GM12875 (cell line): ENCODE measurements at regions not wholly inside any gene's neighbourhood (a gene's known extent, or its start where the extent isn't known, plus 50 kb on each side); places are given as distances from the start of the nearest gene placed in this dataset.
"Not testable (repeated sequence)": the region's sequence is repeated elsewhere in the genome, so short reads cannot be mapped to it uniquely, and the experiment has no call there.

Source experiments
- H3K4me3 ChIP-seq: one replicate; pipeline ENCODE4 v1.5.1; 2011; ENCODE audit warnings: low read depth, low read length, control low read depth
- TF ChIP-seq, protein P1 (sequence below): IDR thresholded peaks from 2 replicates; pipeline ENCODE4 v1.5.1; 2011; ENCODE audit warnings: low read depth, mild to moderate bottlenecking, control low read depth, inconsistent platforms, low read length, moderate library complexity, borderline replicate concordance; ENCODE audit not compliant: insufficient read depth

DNA sequence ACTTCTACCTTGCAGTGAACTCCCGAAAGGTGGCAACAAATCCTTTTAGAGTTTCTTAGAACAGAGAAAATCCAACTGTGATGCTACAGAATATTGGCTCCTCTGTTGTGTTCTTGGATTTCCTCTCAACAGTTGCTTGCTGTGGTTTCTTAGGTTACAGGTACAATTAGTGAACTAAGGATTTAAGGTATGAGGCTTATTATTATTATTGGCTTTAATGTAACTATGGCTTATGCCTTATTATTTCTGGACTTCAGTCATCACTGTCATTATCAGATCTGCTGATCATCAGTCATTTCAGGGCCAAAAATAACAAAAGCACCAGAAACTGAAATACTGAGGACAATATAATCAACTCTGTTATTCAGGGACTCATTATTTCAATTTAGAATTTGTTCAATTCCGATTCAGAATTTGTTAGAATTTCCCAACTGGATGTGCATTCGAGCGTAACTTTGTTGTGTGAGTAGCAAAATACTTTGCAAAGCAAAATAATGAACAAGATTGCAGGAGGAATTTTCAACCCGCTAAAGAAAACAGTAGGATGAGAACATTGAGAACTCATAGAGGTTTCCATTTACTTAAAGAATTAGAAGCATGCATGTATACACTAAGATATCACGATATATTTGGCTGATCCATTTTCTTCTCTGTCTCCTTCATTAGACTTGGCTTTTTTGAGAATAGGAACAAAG, 65.5 kb upstream of the AK4 start:
- TF ChIP-seq, protein P1, sequence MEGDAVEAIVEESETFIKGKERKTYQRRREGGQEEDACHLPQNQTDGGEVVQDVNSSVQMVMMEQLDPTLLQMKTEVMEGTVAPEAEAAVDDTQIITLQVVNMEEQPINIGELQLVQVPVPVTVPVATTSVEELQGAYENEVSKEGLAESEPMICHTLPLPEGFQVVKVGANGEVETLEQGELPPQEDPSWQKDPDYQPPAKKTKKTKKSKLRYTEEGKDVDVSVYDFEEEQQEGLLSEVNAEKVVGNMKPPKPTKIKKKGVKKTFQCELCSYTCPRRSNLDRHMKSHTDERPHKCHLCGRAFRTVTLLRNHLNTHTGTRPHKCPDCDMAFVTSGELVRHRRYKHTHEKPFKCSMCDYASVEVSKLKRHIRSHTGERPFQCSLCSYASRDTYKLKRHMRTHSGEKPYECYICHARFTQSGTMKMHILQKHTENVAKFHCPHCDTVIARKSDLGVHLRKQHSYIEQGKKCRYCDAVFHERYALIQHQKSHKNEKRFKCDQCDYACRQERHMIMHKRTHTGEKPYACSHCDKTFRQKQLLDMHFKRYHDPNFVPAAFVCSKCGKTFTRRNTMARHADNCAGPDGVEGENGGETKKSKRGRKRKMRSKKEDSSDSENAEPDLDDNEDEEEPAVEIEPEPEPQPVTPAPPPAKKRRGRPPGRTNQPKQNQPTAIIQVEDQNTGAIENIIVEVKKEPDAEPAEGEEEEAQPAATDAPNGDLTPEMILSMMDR: no peak
- H3K4me3 ChIP-seq: no peak overlapping the region

DNA sequence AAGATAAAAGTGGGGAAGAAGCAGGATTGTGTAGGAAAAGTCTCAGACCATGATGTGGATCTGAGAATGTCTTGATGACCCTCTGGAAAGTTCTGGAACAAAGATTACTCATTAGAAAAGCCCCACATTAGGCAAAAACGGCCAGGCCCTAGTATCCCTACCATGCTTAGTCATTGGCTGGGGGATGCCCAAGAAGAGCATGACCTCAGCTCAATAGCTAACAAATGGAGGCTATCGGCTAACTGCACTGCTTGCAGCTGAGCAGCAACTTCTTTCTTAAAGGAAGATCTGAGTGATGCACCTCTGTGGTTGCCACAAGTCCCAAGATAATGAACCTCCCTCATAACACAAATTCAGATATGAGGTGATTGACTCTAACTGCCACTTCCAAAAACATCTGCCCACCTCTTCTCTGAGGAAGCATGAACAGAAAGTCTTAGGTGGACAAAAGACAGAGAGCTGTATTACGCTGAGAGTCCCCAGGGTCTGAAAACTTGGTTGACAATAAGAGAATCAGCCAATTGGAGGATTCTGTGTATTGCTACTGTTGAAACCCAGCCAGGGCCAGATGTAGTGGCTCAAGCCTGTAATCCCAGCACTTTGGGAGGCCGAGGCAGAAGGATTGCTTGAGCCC, 64.6 kb upstream of the AK4 start:
- TF ChIP-seq, protein P1: no peak

GRCh38 chr1:65084066-65084465, 63.9 kb upstream of the AK4 start:
- TF ChIP-seq, protein P1: no peak
- H3K4me3 ChIP-seq: no peak overlapping the region

More for the DNA sequence above, 64.6 kb upstream of the AK4 start:
- no peak overlapping the region for H3K4me3 ChIP-seq

DNA sequence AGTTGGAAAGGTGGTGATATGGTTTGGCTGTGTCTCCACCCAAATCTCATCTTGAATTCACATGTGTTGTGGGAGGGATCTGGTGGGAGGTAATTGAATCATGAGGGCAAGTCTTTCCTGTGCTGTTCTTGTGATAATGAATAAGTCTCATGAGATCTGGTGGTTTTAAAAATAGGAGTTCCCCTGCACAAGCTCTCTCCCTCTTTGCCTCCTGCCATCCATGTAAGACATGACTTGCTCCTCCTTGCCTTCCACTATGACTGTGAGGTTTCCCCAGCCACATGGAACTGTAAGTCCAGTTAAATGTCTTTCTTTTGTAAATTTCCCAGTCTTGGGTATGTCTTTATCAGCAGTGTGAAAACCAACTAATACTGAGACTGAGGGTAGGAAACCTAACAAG, 60.5 kb upstream of the AK4 start:
- not testable (repeated sequence) for H3K4me3 ChIP-seq

DNA sequence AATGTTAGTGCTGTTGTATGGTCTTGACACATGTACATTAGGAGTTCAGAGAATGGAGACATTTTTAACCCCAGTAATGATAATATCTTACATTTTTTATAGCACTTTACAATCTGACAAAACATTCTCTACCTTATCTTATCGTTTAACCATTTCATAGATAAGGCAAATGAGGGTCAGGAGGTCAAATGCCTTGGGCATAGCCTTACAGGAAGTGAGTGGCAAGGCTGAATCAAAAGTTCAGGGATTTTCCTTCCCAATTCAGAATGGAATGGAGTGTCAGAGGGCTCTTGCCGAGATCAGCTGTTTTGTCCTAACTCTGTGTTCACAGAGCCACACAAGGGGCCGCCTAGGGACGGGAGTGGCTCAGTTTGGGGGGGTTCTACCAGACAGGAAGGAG, 57.6 kb upstream of the AK4 start:
- TF ChIP-seq, protein P1: no peak
- no peak overlapping the region for H3K4me3 ChIP-seq

GRCh38 chr1:65092691-65093090, 55.3 kb upstream of the AK4 start:
- H3K4me3 ChIP-seq: no peak overlapping the region
- TF ChIP-seq, protein P1: no peak

DNA sequence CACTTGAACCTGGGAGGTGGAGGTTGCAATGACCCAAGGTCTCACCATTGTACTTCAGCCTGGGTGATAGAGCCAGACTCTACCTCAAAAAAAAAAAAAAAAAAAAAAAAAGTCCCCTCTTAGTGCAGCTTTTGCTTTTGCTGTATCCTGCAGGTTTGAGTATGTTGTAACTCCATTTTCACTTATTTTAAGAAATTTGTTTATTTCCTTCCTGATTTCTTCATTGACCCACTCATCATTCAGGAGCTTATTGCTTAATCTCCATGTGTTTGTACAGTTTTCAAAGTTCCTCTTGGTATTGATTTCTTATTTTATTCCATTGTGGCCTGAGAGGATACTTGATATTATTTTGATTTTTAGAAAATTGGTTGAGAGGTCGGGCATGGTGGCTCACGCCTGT, 50.9 kb upstream of the AK4 start:
- no peak overlapping the region for H3K4me3 ChIP-seq
- TF ChIP-seq, protein P1: no peak
